ENCODE measurements at regions not wholly inside any gene's neighbourhood (a gene's known extent, or its start where the extent isn't known, plus 50 kb on each side); places are given as distances from the start of the nearest gene placed in this dataset.
A peak's percentile ranks its signal among the peaks of the same experiment; 100 is the strongest.
"Not testable (repeated sequence)": the region's sequence is repeated elsewhere in the genome, so short reads cannot be mapped to it uniquely, and the experiment has no call there.

DNA sequence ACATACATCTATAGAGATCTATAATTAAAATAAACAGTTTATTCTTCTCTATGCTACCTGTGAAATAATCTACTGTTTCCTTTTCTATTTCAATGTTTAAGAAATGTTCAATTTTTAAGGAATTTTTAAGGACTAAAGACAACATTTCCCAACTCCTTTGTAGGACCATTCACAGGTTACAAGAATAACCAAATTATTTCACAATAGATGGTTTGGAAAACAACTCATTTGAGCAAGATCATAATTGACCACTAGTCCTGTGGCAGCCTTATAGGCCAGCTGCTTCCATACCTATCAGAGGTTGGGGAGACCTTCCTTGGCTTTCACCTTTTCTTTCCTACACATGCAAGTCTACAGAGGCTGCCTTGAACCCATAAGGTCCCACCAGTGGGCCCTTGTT lies 193.7 kb downstream of the TTC39B start:
- DNase-seq (ENCODE audit: low read depth in 4 of 4, low spot score in 2 of 4): no peak

DNA sequence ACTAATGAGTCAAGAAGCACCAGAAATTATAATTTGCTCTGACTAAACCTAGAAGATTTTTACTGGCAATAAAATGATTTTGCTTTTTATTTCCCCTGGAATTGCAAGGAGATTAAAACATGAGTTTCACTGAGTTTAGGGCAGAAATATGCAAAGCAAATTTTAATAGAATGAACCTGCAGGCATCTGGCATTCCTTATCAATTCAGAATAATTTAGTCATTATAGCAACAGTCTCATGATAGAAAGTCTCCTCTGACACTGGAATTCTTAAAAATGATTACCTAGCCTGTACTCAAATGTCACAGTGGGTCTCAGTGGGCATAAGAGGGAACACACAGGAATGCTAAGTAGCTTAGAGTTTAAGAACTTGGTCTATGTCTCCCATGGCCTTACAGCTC lies 195.9 kb downstream of the TTC39B start:
- no peak for DNase-seq (ENCODE audit: low read depth in 4 of 4, low spot score in 2 of 4)

DNA sequence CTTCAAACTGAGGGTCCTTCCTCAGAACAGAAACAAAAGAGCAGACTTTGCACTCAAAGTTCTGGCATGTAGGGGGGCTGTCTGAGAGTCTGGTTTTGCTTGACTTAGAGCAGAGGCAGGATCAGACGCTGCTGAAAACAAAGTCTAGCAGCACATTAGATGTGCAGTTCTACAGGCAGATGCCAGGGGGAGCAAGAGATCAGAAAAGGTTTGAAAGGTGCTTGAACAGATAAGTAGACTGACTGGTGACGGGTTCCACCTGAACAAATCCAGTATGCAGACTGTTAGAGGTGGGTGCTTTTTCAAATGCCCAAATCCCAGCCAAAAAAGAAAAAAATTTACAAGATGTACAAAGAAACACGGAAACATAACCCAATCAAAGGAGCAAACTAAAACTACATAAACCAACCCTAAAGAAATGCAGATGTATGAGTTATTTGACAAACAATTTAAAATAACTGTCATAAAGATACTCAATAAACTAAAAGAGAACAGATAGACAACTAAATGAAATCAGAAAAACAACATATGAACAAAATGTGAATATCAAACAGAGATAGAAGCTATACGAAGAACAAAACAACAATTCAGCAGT lies 194.7 kb upstream of the FREM1 start:
- DNase-seq (ENCODE audit: low read depth in 4 of 4, low spot score in 2 of 4): no peak

DNA sequence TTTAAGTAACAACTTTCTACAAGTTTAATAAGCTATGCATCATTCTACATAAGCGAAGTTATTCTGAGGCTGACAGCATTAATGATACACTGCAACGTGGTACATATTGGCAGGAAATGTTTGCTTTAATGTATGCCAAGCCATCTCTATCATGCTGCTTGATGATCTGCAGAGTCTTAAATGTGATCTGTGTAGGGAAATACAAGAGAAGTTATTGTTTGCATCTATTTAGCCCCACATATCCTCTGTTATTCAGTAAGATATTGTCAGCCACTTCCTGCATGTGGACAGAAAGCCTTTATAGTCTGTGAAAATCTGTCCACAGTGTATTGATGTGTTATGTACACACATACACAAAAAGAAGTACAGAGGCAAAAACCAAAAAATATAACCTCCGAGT lies 193.1 kb upstream of the FREM1 start:
- no peak for DNase-seq (ENCODE audit: low read depth in 4 of 4, low spot score in 2 of 4)

DNA sequence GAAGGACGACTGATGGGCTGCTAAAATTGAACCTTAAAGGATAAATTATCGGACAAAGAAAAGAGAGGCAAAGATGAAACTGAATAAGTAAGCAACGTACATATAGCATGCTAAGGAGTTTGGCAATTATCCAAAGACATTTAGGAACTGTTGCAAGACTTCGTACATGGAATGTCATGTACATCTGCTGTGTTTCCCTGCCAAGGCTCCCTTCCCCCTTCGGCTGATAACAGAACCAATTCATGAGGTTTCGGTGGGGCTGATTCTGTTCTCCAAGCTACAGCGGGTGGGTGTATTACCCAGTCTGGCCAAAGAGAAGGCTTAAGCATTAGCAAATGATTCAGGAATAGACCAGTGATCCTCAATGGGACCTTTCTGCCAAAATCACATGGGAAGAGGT lies 190.9 kb upstream of the FREM1 start:
- no peak for DNase-seq (ENCODE audit: low read depth in 4 of 4, low spot score in 2 of 4)

DNA sequence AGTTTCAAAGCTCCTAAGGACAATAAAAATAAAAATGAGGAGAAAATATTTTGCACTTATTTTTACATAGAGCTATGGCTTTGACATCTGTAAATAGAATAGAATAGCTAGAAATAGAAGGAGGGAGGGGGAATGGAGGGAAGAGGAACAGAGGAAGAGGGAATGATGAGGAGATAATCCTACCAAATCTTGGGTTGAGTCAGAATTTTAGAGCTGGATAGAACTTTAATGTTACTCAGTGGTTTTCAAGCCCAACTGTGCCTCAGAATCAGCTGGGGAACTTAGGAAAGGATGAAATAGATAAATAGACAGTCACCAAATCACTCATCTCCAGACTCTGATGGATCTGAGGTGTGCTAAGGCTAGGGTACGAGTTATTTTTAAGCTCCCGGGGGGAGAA lies 190.3 kb upstream of the FREM1 start:
- DNase-seq (ENCODE audit: low read depth in 4 of 4, low spot score in 2 of 4): no peak

DNA sequence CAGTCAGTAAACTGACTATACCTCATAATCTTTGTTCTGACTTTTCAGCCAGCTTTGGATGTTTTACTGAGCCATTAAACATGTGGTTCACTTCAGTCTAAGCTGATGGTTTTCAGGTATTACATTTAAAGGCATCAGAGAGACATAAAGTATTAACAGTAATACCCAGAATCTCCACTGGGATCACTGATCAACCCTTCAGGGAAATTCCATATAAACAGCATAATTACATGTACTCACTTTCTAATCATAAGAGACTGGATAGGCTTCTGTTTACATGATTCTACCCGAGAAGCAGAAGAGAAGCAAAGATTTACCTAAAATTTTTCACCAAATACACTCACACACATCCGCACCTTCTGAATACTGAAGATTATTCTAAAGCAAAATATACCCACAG lies 186.7 kb upstream of the FREM1 start:
- DNase-seq (ENCODE audit: low read depth in 4 of 4, low spot score in 2 of 4): no peak

DNA sequence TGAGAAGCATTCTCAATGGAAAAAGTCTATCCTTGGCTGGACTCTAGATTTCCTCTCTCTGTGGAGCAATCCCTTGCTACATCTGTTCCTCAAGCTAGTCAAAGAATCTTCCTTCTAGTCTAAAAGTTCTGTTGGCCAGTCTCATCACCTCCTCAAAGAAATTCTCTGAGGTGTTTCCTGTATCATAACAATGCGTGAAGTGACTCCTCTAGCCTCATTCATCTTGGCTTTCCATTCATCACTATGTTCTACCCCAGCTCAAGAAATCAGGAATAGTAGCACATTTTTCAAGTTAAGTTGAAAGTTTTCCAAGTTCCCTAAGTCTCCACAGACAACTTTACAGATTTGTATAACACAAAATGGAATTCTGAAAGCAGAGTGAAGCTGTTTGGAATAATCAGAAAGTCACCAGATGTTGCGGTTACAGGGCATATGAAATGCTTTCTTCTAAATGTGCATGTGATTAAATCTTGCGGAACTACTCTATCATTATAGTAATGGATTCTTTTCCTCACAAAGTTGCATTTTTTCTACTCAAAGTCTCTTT lies 176.6 kb upstream of the FREM1 start:
- no peak for DNase-seq (ENCODE audit: low read depth in 4 of 4, low spot score in 2 of 4)

DNA sequence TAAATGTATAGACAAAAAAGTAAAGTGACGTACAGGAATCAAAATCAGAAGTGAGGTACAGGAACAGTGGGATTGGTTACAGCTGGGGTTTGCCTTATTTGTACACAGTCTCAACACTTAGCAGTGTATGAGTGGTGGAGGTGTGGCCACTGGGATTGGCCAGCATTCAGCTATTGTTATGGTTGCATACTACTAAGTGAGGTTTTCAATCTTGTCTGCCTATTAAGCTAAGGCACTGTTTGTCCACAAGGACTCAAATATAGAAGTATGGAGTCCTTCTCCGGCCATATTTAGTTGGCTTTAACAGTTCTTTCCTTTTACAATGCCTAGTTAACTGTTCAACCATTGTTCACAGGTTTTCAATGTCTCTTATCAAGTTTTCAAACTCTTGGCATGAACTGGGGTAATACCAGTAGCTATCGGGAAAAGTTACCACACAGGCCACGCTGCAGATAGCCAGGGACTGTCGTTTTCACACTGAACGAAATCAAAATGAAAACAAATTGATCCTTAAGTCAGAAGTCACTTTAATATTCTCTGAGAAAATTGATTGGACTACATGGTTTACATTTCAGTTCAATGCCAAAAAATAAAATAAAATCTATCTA lies 176.0 kb upstream of the FREM1 start:
- DNase-seq (ENCODE audit: low read depth in 4 of 4, low spot score in 2 of 4): no peak

DNA sequence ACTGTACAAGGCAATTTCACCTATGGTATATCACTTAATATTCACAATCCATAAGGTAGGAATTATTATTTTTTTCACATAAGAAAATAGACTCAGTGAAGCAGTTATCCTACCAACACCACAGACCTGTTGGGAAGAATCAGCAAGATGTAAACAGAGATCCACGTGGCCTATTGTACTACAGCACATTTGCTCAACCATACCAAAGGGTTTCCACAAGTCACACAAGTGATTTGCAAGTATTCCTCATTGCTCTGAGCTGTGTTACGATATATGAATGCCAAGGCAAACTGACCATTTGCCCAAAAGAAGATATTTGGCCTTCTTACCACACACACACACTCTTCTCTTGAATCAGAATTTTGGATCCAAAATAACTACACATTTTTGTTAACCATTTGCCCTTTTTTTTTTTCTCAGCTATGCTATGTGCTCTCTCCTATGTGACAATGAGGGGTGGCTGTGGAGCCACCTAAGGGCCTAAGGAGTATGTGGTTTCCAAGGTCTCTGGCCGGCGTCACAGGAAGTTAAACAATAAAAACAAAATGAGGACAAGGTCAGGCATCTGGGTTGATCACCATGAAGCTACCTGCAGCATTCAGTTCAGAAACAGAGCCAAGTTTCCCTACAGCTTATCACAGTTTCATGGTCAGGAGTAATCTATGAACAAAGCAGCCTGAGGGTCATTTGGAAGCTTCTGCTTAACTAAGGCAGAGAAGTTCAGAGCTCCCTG lies 171.0 kb upstream of the FREM1 start:
- DNase-seq (ENCODE audit: low read depth in 4 of 4, low spot score in 2 of 4): no peak

DNA sequence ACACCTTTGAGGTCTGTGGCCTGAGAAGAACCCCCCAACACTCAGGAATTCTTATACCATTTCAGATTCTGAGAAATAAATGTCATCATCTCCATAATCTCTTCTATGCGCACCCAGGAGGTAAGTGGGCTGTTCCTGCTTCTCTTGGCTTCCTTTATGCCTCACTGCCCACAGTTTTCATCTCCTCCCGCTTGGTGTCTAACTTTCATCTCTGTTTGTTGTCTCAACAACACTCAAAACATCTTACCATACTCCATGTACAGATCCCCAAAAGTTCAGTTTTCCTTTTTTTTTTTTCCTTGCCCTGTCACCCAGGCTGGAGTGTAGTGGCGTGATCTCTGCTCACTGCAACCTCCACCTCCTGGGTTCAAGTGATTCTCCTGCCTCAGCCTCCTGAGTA lies 170.2 kb upstream of the FREM1 start:
- no peak for DNase-seq (ENCODE audit: low read depth in 4 of 4, low spot score in 2 of 4)

DNA sequence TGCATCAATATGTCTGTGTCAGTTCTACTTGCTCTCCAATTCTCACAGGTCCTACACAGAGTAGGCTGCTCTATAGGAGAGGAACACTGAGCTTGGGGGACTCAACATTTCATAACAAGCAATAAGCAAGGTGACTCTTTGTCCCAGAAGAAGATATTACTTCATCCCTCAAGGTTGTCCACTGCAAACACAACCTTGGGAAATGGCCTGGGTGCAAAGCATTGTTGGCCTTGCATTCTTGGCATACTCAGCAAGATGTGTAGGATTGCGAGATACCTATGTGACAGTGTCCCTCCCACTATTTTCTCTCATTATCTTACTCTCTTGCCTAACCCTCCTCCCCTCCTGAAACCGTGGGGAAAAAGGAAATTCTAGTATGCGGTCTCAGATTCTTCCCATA lies 169.8 kb upstream of the FREM1 start:
- no peak for DNase-seq (ENCODE audit: low read depth in 4 of 4, low spot score in 2 of 4)

DNA sequence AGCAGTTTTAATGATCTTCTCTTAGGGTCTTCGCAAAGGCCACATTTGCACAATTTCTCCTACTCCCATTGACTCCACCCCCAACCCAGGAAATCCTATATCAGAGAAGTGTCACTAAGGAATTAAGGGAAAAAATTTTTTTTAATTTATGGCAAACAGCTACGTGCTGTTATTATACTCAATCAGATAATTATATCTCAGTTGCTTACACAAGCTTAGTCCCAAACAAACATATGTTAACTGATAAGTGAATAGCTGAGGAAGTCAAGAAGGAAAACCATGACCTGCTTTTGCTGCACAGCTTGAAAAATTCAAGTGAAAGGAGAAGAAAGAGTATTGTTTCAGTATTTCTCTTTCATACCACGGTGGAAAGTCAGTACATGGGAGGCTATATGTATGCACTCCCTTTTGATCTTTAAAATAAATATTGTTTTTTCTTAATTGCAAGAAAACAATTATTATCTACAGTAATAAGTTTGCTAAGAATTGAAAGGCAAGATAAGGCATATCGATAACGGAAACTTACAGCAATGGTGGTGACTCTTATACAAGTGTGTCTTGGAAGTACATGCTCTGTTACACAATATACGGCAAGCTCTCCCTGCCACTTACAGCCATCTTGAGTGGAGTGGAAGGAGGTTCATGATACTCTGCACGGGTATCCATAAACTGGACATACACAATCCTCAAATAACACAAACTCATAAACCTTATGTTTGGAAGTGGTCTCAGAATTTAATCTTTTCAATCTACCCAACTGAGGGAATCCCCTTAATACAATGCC lies 167.9 kb upstream of the FREM1 start:
- peak in 1 of 4 donors; percentile 24 for DNase-seq (ENCODE audit: low read depth in 4 of 4, low spot score in 2 of 4)

DNA sequence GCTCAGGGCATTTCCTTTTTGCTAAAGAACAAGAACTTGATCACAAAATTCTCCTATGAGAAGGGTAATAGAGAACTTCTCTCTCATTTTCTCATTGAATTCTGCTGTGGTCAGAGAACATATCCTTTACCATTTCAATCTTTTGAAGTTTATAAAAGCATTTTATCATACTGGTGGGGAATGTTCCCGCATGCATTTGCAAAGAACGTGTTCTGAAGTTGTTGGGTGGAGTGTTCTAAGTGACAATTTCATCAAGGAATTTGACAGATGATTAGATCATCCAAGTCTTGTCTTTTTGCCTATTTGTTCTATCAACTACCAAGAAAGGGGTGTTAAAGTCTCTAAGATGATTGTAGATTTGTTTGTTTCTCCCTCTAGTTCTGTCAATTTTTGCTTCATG lies 163.4 kb upstream of the FREM1 start:
- no peak for DNase-seq (ENCODE audit: low read depth in 4 of 4, low spot score in 2 of 4)

DNA sequence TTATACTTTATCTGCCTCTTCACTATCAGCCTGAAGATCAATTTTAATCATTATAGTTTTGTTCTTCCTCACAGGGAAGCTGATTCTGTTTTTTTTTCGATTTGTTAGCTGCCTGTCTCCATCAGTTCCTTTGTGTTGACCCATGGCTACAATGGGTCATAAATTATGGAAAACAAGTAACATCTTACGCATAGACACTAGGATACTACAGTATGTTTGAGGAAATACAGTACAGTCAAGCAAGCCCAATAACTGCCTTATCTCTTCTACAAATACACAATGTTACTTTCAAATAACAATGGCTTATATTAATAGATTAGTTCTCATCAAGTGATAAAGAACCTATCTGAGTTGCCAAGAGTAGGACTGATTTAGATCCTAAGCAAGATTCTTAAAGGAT lies 160.5 kb upstream of the FREM1 start:
- DNase-seq (ENCODE audit: low read depth in 4 of 4, low spot score in 2 of 4): no peak

DNA sequence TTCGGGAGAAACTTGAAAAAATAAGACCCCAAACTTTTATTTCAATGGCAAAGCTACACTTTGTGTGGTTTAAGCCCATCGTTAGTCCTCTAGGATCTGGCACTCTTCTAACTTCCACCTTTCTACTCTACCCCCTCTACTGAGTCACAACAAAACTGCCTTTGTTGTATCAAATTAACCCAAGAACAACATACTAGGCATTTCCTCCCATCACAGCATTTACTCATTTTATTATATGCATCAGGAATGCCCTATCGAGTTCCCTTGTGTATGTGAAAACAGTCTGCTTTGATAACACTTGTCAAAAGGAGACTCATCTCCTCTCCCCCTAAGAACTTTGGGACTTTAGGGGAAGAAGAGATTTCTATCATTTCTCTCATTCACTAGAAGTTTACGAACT lies 158.9 kb upstream of the FREM1 start:
- DNase-seq (ENCODE audit: low read depth in 4 of 4, low spot score in 2 of 4): no peak

DNA sequence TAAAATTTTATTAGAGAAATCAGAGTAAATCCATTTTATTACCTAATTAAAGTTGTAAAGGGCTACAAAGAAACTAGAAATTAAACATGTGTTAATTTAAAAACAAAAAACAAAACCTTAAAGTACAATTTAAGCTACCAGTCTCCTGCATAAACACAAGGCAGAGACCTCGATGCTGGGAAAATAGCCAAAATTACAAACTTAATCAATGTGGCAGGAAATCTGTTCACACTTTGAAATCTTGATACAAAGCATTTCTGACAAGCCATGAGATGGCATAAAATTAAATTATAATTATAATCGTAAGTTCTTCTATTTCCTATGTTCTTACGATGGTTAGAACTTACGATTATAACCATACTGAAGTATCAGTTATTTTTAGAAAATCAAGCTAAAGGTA lies 158.0 kb upstream of the FREM1 start:
- DNase-seq (ENCODE audit: low read depth in 4 of 4, low spot score in 2 of 4): no peak

DNA sequence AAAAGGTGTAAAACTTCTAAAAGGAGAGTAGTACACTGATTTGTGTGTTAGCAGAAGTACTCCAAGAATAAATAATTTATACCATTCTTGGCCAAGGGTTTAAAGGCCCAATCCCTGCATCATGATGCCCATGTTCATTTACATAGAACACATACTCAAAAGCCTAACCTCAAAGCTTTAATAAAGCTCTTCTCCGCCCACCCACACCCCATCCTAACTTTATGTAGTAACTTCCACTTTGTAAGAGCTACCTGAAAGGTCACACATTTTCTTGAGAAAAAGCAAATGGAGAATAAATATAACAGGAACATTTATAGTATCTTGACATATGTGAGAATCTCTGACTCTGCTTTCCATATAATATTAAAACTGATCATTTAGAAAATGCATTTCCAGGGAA lies 148.8 kb upstream of the FREM1 start:
- no peak for DNase-seq (ENCODE audit: low read depth in 4 of 4, low spot score in 2 of 4)

DNA sequence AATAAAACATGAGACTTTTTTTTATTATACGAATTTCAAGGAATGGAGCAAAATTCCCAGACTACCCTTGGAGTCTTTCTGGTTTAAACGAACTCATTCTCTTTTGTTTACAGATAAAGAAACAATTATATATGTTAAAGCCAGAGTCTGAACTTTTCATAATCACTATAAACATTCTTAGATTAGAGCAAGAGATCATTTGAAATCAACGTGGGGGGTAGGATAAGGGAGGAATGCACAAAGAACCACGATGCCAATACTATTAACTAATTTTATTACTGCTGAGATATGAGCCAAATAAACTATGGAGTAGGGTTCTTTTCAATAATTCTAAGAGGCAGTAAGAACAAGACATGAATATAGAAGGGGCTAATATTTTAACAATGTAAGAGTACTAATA lies 148.0 kb upstream of the FREM1 start:
- DNase-seq (ENCODE audit: low read depth in 4 of 4, low spot score in 2 of 4): no peak

DNA sequence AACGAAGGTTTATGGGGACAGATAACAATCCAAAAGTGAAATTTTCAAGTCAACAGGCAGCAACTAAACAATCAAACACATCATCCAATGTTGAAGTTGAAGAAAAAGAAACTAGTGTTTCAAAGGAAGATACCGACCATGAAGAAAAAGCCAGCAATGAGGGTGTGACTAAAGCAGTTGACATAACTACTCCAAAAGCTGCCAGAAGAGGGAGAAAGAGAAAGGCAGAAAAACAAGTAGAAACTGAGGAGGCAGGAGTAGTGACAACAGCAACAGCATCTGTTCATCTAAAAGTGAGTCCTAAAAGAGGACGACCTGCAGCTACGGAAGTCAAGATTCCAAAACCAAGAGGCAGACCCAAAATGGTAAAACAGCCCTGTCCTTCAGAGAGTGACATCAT lies 145.1 kb upstream of the FREM1 start:
- DNase-seq (ENCODE audit: low read depth in 4 of 4, low spot score in 2 of 4): not testable (repeated sequence)

DNA sequence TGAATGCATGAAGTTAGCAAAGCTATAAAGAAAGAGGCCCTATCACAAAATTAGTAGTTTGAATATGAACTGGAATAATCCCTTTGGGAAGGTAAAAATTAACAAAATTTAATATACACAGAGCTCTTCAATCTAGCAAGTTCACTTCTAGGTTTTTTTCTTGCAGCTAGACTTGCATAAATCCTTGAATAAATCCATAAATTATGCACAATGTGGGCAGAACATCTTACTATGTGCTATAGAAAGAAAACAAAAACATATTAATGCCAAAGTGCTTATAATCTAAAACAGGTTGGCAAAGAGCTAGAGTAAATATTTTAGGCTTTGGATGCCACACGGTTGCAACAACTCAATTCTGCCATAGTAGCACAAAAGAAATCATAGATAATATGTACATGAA lies 138.5 kb upstream of the FREM1 start:
- no peak for DNase-seq (ENCODE audit: low read depth in 4 of 4, low spot score in 2 of 4)
